NCI-H146 treated with DMSO at 0.1 percent for 48 hours (cell line): ENCODE measurements at regions not wholly inside any gene's neighbourhood (a gene's known extent, or its start where the extent isn't known, plus 50 kb on each side); places are given as distances from the start of the nearest gene placed in this dataset.
"Not testable (repeated sequence)": the region's sequence is repeated elsewhere in the genome, so short reads cannot be mapped to it uniquely, and the experiment has no call there.

ENCODE experiments used
- DNase-seq: peaks from one replicate; lab custom pipeline; 2025; ENCODE audit not compliant: unreplicated experiment; lab: John Stamatoyannopoulos, UW

- DNase-seq = no peak
Measured at GRCh38 chr12:93237235-93237915, 140.3 kb upstream of the NUDT4 start.

DNA sequence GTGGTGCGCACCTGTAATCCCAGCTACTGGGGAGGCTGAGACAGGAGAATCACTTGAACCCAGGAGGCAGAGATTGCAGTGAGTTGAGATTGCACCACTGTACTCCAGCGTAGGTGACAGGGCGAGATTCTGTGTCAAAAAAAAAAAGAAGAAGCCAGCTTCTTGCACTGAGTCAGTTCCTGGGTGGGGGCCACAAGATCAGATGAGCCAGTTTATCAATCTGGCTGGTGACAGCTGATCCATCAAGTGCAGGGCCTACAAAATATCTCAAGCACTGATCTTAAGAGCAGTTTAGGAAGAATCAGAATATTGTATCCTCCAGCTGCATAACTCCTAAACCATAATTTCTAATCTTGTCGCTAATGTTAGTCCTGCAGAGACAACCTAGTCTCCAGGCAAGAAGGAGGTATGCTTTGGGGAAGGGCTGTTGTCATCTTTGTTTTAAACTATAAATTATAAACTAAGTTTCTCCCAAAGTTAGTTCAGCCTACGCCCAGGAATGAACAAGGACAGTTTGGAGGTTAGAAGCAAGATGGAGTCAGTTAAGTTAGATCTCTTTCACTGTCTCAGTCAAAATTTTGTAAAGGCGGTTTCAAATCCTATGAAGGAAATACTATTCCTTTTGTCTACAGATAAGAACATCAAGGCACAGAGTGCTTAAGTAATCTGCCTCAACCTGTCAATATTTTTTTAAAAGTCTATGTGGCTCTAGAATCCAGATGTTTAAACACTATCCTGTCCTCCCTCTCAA, 139.0 kb upstream of the NUDT4 start:
- DNase-seq = not testable (repeated sequence)

- not testable (repeated sequence) for DNase-seq
Measured at GRCh38 chr12:93239789-93240188, 137.9 kb upstream of the NUDT4 start.

- no peak for DNase-seq
Measured at GRCh38 chr12:93242154-93242972, 135.4 kb upstream of the NUDT4 start.

DNA sequence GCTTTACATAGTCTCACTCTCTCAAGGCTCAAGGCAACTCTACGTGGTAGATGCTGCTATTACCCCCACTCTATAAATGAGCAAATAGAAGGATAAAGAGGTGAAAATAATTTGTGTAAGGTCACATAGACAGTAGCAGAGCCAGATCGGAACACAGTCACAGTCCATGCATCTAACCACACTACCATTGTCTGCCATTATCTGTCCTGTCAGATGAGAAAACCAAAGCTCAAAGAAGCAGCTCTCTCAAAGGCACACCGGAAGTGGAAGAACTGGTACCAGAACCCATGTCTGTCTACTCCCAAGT, 134.4 kb upstream of the NUDT4 start:
- no peak for DNase-seq

DNA sequence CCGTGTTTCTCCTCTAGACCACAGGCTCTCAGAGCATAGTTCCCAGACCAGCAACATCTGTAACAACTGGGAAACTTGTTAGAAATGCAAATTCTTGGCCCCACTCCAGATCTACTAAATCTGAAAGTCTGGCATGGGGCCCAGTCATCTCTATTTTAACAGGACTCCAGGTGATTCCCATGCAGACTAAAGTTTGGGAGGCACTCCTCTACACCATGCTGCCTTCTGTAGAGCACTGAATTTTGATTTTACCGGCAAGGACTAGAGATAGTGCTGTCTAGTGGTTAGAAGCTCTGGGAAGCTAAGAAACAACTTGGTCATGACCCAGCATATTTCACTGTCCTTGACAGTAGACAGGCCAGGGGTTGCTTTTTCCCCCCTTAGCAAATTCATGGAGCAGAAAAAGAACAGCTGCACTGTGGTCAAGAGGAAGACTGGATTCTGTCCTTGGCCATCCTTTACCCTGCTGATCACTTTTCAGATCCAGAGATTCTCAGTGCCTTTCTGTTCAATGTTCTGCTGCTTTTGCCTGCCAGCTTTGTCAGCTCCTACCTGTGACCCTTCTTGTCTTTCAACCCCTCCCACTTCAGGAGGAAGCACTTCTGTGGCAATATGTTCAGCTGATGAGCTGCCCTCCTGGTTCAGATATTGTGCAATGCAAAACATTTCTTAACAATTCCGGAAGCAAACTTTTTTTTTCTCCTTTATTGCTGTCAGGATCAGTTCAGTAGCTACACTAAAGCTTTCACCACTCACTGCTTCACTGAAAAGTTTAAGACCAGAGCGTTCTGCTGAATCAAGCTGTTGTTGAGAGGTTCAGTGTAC, 133.8 kb upstream of the NUDT4 start:
- DNase-seq = no peak

- DNase-seq = no peak
Measured at GRCh38 chr12:93244514-93245077, 133.1 kb upstream of the NUDT4 start.

- DNase-seq = no peak
Measured at GRCh38 chr12:93245543-93245942, 132.2 kb upstream of the NUDT4 start.

- no peak for DNase-seq
Measured at GRCh38 chr12:93247313-93247991, 130.3 kb upstream of the NUDT4 start.

DNA sequence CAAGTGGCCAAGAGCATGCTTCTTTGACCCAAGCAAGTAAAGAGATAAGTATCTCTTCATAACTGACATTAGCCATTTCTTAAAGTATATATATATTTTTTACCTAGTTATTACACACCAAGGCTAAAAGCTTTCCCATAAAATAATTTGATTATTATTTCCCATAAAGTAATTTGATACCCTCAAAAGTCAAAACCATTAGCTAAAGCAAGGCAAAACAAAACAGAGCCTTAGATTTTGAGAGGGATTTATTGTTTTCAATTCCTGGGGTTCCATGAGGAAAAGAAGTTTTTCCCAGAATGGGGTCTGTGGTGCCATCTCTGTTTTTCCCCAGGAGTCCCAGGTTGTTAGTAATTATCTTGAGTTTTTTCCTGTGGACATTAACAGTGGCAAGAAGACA, 125.5 kb upstream of the NUDT4 start:
- no peak for DNase-seq

GRCh38 chr12:93254911-93255310, 122.8 kb upstream of the NUDT4 start:
- no peak for DNase-seq

DNA sequence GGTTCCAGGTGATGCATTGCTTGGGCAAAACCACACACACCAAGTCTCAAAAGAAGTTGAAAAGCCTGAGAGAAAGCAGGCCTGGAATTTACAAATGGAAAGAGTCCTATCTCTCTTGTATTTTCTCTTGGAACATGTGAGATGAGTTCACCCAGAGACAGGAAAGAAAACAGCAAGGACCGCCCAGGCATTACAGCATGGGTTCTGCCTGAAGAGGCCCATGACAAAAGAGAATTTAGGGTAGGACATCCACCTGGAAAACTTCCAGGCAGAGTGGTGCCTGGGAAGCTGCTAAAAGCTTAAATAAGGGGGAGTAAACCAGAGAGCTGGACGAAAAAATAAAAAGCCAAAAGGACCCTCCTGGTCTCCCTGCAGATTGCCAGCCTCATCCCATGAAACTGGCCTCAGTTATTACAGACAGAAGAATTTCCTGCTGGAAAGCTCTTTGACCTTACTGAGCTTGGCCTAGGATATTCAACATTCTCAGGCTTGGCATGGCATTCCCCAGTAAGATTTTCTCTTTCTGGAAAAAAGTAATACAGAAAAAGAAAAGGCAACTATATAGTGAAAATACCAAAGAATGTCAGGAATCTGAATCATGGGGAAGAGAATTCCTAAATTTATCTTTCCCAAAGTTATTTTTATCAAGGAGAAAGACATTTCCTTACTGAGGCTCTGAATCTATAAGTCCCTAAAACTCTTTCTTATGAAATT, 121.3 kb upstream of the NUDT4 start:
- DNase-seq = no peak

- DNase-seq = no peak
Measured at GRCh38 chr12:93261505-93262094, 116.1 kb upstream of the NUDT4 start.

GRCh38 chr12:93272997-93273396, 104.7 kb upstream of the NUDT4 start:
- DNase-seq = no peak

DNA sequence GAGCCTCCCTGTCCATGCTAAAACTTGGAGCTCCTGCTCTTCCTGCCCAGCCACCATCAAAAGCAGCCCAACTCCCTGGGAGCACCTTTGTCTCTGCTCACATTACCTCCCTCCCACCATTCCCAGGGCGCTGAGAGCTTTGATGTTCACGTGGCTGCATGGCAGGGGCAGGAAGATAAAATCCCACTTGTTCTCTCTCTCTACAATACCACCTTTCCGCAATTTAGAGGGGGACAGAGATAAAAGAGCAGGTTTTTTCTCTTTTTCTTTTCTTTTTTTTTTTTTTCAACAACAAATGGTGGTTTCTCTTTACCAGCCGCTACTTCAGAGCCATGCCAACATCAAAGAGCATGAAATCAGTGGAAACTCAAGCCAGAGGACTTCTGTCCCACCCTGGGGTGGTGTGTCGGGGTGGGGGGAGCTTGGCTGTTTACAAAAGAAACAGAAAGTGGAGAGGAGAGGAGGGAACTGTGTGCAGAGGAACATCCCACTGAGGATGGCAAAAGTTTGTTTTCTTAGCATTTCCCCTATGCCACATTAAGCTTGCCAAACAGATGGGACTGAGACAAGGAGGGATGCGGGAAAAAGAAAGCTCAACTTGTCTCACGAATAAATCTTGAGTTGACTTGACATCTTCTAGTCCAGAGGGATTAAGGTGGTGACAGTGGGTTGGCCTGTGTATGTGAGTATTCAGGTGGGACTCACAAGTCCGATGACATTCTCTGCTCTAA, 103.7 kb upstream of the NUDT4 start:
- no peak for DNase-seq

DNA sequence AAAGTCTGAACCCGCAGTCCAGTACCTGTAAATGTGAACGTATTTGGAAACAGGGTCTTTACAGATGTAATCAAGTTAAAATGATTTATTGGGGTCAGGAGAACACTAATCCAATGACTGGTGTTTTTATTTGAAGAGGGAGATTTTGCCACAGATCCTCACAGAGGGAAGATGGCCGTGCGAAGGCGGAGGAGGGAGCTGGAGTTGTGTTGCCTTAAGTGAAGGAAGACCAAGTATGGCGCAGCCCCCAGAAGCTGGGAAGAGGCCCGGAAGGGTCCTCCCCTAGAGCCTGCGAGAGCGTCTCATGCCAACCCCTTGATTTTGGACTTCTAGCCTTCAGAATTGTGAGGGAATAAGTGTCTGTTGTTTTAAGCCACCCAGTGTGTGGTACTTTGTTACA, 102.8 kb upstream of the NUDT4 start:
- no peak for DNase-seq

- no peak for DNase-seq
Measured at GRCh38 chr12:93275589-93275988, 102.1 kb upstream of the NUDT4 start.

DNA sequence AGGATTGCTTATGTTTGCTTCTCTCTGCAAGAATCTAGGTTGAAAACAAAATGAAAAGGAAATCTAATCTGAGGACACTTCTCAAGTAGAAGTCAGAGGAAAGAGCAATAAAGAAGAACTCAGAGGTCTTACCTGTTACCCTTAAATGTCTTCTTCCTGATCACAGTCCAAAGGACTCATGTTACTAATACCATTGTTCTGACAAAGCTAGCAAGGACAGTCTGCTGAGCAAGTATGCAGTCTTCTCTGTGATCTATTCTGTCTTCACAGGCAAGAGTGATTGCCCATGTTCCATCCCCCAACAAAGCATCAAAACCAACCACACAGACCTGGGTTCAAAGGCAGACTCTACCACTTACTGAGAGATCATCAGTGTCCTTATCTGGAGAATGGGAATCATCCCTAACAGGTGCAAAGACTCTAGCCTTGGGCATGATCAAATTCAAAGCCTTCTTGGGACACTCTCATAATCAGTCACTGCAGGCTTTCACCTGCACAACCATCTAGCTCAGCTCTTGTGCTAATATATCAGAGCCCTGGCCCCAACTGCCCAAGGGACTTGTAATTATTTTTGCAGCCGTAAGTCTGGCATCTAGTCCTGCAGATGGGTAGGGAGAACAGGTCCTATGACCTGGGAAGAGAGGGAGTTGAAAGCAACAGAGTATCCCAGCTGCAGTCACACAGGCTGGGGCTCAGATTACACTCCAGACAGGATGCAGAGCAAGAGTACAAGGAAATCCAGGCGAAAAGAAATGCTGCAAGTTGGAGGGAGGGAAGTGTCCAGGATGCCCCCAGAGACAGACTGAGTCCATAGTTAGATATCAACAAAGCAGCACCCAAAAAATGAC, 97.9 kb upstream of the NUDT4 start:
- no peak for DNase-seq
